BE2C (cell line): ENCODE measurements at regions not wholly inside any gene's neighbourhood (a gene's known extent, or its start where the extent isn't known, plus 50 kb on each side); places are given as distances from the start of the nearest gene placed in this dataset.

Source experiments
- DNase-seq: peaks from one replicate; pipeline ENCODE4 v3.0.0-alpha.2; 2020
- H3K27me3 ChIP-seq: fragments of 250-450 bp; sonication (Bioruptor Pico); 2 replicates; pipeline ENCODE4 v1.5.1; 2020; ENCODE audit warnings: mild to moderate bottlenecking
- H3K36me3 ChIP-seq: fragments of 250-450 bp; sonication (Bioruptor Pico); 2 replicates; pipeline ENCODE4 v1.5.1; 2020; ENCODE audit warnings: mild to moderate bottlenecking
- H3K4me1 ChIP-seq: fragments of 250-450 bp; sonication (Bioruptor Pico); 2 replicates; pipeline ENCODE4 v1.5.1; 2020
- H3K4me3 ChIP-seq: 2 replicates; pipeline ENCODE4 v1.5.1; 2011; ENCODE audit warnings: low read depth, low read length
- H3K9me3 ChIP-seq: fragments of 250-450 bp; sonication (Bioruptor Pico); 2 replicates; pipeline ENCODE4 v1.5.1; 2020
- CTCF ChIP-seq: IDR thresholded peaks from 2 replicates; pipeline ENCODE4 v1.5.1; 2012; ENCODE audit warnings: mild to moderate bottlenecking, low read depth, low read length

GRCh38 chr6:54574671-54575070, 266.4 kb downstream of the TINAG start:
- Histone ChIP-seq H3K4me1 (no peaks in the 10 kb centered on the region), H3K9me3 (no peaks in the 10 kb centered on the region), H3K36me3 (no peaks in the 10 kb centered on the region), H3K4me3 (no peak overlapping the region), H3K27me3 (no peaks in the 10 kb centered on the region)
- DNase-seq = no peak
- no peak for TF ChIP-seq CTCF

DNA sequence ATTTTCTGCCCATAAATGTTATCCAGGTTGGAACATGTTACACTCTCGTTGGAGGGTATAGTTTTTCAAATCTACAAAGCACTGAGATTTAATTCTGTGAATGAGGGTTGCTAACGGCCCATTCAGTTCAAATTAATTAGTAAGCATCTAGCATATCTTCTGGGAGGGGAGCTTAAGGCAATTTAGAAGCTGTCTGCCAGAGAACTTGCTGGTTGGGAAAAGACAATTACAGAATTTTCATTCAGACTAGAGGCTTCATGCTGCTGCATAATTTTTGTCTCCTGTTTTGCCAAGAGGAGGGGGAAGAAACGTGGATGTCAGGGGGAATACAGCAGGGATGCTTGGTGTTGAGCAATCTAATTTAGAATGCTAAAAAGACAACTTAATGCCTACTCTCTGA, 268.3 kb upstream of the FAM83B start:
- Histone ChIP-seq H3K9me3 (no peaks in the 10 kb centered on the region), H3K27me3 (no peaks in the 10 kb centered on the region), H3K36me3 (no peaks in the 10 kb centered on the region), H3K4me1 (no peaks in the 10 kb centered on the region), H3K4me3 (no peak overlapping the region)
- DNase-seq = no peak
- no peak for TF ChIP-seq CTCF

DNA sequence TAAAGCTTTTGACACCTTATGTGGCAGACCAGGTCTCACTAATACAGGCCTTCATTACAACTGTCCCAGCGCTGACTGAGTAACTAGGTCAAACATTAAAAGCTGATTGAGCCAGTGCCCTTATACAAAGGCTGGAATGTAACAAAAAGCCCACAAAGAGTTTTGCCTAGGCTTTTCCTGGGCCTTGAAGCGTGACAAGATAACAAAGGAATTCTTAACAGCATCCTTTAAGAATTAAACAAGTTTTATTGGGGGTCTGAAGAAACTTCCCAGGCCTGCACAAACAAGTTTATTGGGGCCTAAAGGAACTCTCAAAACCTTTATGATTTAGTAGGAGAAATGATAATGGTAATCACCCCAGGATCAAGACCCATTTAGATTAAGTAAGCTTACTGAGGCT, 267.6 kb upstream of the FAM83B start:
- DNase-seq = no peak
- no peaks in the 10 kb centered on the region for H3K36me3 ChIP-seq
- no peaks in the 10 kb centered on the region for H3K9me3 ChIP-seq
- H3K4me1 ChIP-seq = no peaks in the 10 kb centered on the region
- no peak for TF ChIP-seq CTCF
- H3K27me3 ChIP-seq = no peaks in the 10 kb centered on the region
- H3K4me3 ChIP-seq = no peak overlapping the region

DNA sequence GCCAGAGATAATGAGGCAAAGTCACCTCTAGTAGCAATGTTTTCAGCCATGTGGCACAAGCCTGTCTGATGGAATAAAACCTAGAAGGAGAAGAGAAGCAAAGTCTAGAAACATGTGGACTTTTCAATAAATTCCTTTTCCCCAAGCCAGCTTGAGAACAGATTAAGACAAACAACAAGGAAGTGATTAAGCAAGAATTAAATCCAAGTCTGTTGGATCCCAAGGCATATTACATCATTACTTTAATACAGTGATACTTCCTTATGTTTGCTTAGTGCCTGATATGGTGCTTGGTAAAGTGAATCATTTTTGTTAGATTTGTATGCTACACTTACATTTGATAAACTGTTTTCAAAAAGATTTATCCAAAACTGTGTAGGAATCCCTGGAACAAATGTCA, 260.3 kb upstream of the FAM83B start:
- DNase-seq = no peak
- Histone ChIP-seq H3K4me3 (no peak overlapping the region), H3K4me1 (no peaks in the 10 kb centered on the region), H3K9me3 (no peaks in the 10 kb centered on the region), H3K36me3 (no peaks in the 10 kb centered on the region), H3K27me3 (no peaks in the 10 kb centered on the region)
- TF ChIP-seq CTCF = no peak

DNA sequence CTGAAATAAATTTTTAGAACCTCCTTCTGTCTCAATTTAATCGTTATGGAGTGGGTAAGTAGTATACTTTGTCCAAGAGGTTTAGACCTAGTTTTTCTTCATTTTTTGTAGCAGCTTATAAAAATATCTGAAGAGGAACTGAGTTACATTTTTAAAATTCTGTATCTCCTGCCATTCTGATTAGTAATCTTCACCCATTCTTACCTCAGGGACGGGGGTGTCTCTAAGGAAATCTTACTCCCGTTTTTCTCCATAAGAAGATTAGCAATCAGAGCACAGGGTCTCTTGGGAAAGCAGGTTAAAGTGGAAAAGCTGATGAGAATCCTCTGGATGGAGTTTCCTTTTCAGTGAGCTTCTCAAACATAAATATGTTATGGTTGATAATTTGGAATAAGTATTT, 259.3 kb upstream of the FAM83B start:
- Histone ChIP-seq H3K9me3 (no peaks in the 10 kb centered on the region), H3K36me3 (no peaks in the 10 kb centered on the region), H3K27me3 (no peaks in the 10 kb centered on the region), H3K4me3 (no peak overlapping the region), H3K4me1 (no peaks in the 10 kb centered on the region)
- DNase-seq = no peak
- no peak for TF ChIP-seq CTCF

DNA sequence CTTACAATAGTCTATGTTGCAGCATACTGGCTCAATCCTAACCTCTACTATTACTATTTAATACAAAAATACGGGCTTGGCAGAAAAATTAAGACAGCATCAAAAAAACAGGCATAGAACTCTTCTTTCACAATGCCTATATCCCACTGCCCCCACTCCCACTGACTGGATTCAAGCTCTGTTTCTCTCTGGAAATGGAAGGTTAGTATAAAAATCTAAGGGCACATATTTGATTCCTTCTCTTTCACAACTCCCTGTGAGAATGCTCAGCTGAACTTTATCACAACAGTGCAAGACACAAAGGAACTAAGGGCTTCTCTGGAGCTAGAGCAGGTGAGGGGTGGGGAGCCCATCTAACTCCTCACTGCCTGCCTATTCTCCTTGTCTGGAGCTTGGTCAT, 258.4 kb upstream of the FAM83B start:
- Histone ChIP-seq H3K27me3 (no peaks in the 10 kb centered on the region), H3K4me1 (no peaks in the 10 kb centered on the region), H3K36me3 (no peaks in the 10 kb centered on the region), H3K9me3 (no peaks in the 10 kb centered on the region), H3K4me3 (no peak overlapping the region)
- no peak for TF ChIP-seq CTCF
- no peak for DNase-seq
